AG10803 (cell line): ENCODE measurements at regions not wholly inside any gene's neighbourhood (a gene's known extent, or its start where the extent isn't known, plus 50 kb on each side); places are given as distances from the start of the nearest gene placed in this dataset.

ENCODE experiments used
- DNase-seq: peaks from one replicate; pipeline ENCODE4 v3.0.0; 2010; ENCODE audit warnings: low read depth
- H3K4me3 ChIP-seq: 2 replicates; pipeline ENCODE4 v1.5.1; 2011; ENCODE audit warnings: mild to moderate bottlenecking, low read length, control low read depth
- CTCF ChIP-seq: conservative IDR thresholded peaks from 2 replicates; pipeline ENCODE4 v1.5.1; 2011; ENCODE audit warnings: mild to moderate bottlenecking, low read length, control low read depth, inconsistent platforms

GRCh38 chr3:117619805-117620204, 910.2 kb downstream of the TUSC7 start:
- DNase-seq = no peak
- TF ChIP-seq CTCF = no peak
- no peak overlapping the region for H3K4me3 ChIP-seq

DNA sequence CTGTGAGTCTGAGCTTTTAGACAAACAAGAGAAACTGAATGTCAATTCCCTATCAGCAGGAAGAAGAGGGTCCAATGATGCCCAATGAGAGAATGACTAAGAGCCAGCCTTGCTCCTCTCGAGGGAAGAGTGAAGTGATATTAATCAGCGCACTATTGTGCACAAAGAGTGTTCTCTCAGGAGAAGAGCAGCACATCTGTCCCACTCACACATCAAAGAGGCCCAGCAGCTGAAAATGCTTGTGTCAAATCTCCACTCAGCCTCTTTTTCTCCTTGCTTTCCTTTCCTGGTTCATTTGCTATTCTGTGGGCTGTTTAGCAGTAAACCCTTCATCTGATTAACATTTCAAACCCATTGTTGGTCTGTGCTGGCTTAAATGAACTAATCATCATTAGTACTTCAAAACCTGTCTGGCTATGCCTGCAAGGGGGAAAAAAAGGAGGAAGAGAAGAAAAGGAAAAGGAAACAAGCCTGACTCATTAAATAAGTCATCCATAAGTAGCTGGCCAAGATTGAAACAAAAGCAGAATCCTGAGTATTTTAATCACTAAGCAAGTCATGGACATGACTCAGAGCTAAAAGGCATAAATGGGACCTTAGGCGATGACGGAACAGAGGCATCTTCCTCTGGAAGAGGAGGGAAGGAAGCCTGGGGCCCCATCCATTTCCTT, 912.7 kb downstream of the TUSC7 start:
- no peak for TF ChIP-seq CTCF
- peak; percentile 74 for DNase-seq
- no peak overlapping the region for H3K4me3 ChIP-seq

DNA sequence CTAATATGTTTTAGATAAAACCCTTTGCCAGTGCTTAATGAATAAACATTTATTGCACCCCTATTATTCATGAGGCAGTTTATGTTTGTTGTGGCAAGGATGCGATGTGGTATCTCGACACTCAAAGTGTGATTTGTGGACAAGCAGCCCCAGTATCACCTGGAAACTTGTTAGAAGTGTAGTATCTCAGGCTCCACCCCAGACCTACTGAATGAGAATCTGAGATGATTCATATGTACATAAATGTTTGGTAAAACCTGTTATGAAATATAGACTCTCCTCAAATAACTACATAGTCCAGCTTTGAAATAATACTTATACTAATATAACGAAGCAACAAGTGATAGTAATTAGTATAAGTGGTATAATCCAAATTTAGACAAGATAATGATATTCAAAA, 914.8 kb downstream of the TUSC7 start:
- TF ChIP-seq CTCF = no peak

GRCh38 chr3:117625174-117625573, 915.6 kb downstream of the TUSC7 start:
- no peak for TF ChIP-seq CTCF
- DNase-seq = no peak
- no peak overlapping the region for H3K4me3 ChIP-seq

More for the DNA sequence above, 914.8 kb downstream of the TUSC7 start:
- H3K4me3 ChIP-seq = no peak overlapping the region
- no peak for DNase-seq

- no peak for TF ChIP-seq CTCF
- no peak overlapping the region for H3K4me3 ChIP-seq
- DNase-seq = no peak
Observed at GRCh38 chr3:117626577-117626976, 917.0 kb downstream of the TUSC7 start.

DNA sequence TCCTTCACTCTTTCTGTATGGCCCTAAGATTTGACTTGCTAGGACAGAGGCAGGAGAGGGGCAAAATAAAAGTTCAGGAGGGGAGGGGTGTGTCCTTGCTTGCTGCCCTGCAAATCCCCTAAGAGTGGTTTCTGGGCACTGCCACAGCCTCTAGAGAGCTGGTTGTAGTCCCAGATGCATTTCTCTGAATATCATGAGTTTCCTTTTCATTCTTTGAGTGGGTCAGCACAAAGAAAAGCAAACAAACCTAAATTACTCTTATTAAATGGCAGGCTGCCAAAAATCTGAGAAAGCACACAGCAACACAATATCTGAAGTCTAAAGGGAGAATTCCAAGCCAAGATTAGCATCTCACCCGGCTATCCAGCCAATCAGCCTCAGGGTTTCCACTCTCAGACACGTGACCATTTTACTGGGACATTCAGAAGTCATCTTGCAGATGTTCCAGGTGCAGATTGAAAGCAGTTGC, 919.3 kb downstream of the TUSC7 start:
- no peak overlapping the region for H3K4me3 ChIP-seq
- TF ChIP-seq CTCF = no peak
- DNase-seq = peak; percentile 27

GRCh38 chr3:117629505-117629904, 919.9 kb downstream of the TUSC7 start:
- DNase-seq = no peak
- TF ChIP-seq CTCF = no peak
- no peak overlapping the region for H3K4me3 ChIP-seq
